DMS53 treated with DMSO at 0.1 percent for 48 hours (cell line): ENCODE measurements at regions not wholly inside any gene's neighbourhood (a gene's known extent, or its start where the extent isn't known, plus 50 kb on each side); places are given as distances from the start of the nearest gene placed in this dataset.
"Not testable (repeated sequence)": the region's sequence is repeated elsewhere in the genome, so short reads cannot be mapped to it uniquely, and the experiment has no call there.

ENCODE experiments used
- DNase-seq: peaks from one replicate; lab custom pipeline; 2025; ENCODE audit not compliant: unreplicated experiment; lab: John Stamatoyannopoulos, UW

DNA sequence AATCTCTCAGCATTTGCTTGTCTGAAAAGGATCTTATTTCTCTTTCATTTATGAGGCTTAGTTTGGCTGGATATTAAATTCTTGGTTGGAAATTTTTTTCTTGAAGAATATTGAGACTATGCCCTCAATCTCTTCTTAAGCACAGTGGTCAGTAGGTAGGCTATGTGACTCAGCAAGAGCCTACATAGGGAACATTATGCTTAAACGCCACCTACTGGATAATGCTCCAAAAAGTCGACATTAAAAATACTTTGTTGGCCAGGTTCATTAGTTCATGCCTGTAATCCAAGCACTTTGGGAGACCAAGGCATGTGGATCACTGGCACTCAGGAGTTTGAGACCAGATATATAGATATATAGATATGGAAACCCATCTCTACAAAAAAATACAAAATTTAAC lies 678.0 kb upstream of the USP24 start:
- peak; percentile 92 for DNase-seq

DNA sequence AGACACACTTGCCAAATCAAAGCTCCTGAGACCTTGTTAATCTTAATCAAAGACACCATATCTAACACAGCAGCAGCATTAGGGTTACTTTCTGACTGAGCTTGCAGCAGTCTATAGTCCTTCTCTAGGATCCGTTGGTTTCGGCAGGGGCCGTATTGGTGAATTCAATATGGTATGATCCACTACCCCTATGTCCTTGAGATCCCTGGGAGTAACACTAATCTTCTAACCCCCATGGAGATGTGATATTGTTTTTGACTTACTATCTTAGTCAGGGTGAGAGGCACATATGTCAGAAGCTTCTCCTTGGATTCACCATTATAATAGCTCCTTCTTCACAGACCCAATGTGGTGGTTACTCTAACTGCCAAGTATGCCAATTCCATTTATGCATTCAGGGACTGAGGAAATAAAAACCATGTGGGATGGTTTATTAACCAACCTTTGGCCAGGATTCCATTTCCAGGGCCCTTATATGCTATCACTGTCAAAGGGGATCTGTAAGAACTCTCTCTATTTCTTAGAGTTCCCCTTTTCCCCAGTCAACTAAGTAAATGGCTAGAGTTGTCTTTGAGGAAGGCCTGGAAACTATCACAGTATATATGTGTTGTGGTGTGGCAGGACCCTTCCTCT lies 673.6 kb upstream of the USP24 start:
- DNase-seq, result no peak

DNA sequence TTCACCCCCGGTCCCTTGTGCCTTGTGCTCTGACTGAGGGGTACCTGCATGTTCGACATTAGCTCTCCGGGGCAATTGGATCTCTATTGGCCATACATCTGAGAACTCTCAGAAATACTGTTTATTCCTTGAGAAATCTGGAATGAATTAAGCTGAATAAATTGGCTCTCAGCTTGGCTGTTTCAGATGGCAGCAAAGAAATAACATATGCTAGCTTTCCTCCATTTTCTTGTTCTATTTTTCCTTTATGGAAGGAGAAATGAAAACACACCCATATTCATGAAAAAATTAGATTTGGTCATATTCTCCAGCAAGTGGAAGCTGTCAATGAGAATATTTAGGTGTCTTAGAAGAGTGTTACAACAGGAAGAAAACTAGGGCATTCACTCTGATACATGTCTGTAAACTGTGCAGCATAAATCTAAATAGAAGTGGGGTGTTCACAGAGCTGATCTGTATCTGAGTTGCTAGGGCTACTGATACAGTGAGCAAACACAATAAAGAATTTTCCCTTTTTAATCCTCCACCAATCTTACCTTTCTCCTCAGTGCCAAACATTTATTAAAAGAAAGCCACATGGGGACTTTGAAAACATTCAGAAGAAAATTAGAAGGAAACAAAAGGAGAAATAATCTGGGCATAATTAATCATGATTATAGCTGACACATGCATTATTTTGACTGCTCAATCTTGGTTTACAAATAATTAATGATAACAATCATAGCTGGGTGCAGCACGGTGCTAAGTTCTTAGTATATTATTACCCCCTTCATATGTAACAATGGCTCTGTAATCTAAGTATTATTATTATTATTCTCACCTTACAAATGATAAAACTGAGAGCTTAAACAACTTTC lies 671.9 kb upstream of the USP24 start:
- DNase-seq, result no peak

DNA sequence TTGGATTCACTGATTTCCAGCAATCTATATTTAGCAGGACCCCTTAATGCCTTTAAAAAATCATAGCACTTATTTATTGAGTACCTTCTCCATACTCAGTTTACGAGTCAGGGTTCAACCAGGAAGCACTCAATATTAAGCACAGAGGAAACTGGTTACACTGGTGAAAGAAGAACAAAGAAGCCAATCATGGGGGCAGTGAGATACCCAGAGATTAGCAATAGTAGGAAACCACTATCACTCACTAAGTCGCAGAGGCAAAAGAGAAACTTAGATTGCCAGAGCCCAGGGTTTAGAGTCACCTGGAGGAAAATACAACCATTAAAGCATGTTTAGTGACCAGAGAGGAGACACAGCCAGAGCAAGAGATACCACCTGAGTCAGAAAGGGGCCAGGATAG lies 670.5 kb upstream of the USP24 start:
- DNase-seq, result no peak

DNA sequence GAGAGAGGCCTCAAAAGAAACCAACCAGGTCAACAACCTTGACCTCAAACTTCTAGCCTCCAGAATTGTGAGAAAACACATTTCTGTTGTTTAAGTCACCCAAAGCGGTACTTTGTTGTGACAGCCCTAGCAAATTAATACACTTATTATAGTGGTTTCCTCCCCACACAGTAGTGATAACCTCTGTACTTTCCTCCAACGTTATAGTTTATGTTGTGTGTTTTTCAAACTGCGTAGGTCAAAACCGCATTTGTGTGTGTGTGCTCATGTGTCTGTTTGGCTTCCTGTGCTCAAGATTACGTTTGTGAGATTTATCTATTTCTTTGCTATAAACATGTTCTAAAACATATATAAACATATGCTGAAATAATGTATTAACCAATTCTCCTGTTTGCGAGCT lies 667.8 kb upstream of the USP24 start:
- no peak for DNase-seq

DNA sequence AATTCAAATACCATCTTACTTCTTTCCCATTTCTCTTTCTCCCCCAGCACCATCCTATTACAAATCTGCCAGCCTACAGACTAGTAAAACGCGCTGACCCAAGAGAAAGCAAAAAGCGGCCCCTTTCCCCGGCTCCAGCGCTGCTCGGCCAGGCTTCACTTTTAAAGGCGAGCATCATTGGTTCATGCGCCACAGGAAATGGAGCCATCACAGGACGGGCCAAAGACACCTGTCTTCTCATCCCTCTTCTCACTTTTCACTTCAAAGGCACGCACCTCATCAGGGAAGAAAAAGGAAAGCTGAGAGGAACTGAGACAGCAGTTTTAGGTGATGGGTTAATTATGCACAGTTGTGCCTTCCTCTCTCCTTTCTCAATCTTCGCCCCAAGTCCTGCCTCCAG lies 664.2 kb upstream of the USP24 start:
- no peak for DNase-seq

DNA sequence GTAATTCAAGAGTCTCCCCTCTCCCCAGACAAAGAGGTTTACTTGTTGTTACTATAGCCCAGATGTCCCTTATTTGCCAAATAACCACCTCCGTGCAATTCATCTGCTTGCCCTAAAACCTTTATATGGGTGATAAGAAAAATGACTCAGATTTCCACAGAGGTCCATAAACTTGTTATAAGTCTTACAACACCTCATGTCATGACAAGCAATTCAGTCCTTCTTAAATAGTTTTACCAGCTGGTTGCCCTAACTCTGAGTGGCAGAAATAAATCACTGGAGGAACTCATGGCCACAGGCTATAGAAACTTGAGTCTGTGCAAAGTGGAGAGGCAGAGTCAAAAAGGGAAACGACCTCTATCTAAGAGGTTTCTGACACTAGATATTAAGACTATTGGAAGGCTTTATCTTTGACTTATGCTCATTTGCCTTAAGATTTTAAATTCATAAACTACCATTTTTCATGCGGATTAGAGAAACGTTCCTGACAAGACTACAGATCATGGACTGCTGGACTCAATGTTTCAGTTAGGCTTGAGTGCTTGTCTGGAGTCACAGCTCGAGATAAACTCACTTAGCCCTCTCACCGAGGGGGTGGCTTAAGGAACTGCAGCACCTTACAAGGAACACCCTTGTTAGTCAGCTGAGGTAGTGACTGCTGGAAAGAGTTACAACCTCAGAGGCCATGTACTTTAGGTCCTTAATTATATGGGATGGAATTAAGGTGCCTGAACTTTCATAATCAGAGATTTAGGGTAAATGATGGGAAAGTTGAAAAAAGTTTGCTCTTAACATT lies 662.5 kb upstream of the USP24 start:
- DNase-seq, result no peak

DNA sequence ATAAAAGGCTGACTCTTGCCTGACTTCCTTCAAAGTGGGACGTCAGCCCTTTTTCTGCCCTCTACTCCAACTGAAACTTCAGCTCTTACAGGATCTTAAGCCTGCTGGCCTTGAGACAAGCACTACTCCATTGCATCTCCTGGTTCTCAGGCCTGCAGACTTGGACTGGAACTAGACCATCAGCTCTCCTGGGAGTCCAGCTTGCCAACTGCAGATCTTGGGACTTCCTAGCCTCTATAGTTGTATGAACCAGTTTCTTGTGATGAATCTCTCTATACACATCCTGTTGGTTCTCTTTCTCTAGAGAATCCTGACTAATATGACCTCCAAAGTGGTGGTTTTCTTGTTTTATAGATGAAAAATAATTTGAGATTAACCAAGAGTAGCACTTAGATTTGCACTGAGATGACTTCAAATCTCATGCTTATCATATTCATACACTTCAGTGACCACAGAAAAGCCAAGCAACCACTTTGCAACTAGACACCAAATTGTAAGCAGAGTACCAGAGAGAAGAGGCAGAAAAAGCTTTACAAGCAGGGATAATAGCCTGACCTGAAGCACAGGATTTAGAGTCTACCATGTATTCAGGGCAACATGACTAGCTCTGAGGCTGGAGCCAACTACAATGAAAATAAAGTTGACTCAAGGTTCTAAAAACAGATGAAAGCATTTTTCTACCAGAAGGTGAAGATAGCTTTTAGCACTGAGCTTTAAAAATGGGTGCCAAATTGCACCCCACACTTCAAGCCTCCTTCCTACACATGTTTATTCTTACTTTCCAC lies 661.3 kb upstream of the USP24 start:
- no peak for DNase-seq

DNA sequence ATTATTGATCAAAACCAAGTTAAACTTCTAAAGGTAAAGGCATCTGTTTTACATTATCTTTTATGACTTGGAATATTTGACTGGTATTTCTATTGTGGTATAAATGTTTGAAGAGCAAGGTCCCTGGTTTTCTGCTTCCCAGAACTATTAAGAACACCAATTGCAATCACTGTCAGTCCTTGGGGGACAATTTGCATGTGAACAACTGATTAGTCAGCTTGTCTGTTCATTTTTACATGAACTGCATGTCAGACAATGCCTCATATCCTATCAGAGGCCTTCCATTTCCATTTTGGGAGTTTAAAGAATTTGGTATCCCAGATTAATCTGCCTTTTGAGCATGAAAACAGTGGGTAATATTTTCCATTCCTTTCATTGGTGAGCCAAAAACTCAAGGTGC lies 654.9 kb upstream of the USP24 start:
- no peak for DNase-seq

DNA sequence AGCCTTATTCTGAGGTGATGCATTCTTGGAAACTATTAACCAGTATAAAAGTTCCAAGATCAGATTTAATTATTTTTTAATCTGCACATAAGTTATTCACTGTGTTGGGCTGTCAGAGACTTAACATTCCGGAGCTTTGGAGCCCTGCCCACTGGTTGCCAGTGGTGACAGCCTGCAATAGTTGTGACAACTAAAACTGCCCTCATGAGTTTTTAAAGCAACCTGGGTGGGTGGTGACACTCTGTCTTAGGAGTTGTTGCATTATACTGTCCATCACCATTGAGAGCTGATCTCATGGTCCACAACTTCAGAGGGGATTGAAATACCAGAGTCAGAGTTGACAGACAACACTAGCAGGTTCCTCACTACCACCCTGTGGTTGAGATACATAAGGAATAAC lies 653.9 kb upstream of the USP24 start:
- DNase-seq, result peak; percentile 92

DNA sequence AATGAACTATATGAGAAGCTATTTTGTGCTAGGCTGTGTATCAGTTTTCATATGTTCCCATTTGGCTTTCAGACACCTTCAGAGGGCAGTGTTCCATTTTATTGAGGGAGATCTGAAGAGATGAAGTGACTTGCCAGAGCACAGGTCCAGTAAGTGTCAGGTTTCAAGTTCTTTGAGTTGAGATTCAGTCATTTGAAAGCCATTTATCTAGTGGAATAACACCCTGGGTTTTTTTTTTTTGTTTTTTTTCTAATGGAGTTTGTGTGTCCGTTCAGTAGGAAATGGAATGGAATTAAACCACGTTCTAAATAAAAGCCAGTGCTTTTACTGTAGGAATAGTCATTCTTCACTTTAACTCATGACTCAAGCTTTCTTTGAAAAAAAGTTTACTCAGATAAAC lies 652.9 kb upstream of the USP24 start:
- peak; percentile 94 for DNase-seq

DNA sequence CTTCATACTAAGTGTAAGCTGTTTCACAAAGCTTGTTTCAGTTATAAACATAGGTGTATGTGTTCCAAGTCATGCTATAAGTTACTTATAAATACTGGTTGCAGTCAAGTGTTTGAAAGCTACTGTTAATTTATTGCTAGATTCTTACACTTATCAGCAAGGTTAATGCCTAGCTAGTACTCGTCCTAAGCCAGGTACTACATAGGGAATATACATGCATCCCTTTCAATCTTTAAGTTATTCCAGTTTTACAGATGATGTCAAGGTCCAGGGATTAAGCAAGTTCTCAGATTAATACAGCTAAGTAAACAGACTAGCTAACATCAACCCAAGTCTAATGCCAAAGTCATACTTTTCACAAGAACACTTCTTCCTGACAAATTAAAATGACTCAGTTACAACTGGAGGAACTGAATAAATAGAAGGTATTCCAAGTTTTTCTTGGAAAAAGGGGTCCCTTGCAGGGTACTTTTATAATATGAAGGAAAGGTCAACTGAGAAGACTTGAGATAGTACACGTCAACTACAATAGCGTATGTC lies 652.2 kb upstream of the USP24 start:
- no peak for DNase-seq

DNA sequence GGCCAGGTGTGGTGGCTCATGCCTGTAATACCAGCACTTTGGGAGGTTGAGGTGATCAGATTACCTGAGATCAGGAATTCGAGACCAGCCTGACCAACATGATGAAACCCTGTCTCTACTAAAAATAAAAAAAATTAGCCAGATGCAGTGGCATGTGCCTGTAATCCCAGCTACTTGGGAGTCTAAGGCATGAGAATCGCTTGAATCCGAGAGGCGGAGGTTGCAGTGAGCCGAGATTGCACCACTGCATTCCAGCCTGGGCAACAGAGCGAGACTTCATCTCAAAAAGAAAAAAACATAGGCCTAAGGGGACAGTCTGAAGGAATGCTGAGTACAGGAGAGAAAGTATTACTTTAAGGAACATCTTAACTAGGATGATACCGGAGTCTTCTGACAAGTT lies 650.6 kb upstream of the USP24 start:
- not testable (repeated sequence) for DNase-seq

DNA sequence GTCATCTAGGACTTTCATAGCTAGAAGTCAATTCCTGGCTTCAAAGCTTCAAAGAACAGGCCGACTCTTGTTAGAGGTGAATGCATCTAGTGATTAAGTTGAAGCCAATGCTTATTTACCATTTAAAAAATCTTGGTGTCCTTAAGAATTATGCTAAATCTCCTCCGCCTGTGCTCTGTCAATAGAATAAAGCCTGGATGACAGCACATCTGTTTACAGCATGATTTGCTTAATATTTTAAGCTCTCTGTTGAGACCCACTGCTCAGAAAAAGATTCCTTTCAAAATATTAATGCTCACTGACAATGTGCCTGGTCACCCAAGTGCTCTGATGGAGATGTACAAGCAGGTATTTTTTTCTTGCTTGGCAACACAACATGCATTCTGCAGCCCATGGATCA lies 649.1 kb upstream of the USP24 start:
- no peak for DNase-seq

DNA sequence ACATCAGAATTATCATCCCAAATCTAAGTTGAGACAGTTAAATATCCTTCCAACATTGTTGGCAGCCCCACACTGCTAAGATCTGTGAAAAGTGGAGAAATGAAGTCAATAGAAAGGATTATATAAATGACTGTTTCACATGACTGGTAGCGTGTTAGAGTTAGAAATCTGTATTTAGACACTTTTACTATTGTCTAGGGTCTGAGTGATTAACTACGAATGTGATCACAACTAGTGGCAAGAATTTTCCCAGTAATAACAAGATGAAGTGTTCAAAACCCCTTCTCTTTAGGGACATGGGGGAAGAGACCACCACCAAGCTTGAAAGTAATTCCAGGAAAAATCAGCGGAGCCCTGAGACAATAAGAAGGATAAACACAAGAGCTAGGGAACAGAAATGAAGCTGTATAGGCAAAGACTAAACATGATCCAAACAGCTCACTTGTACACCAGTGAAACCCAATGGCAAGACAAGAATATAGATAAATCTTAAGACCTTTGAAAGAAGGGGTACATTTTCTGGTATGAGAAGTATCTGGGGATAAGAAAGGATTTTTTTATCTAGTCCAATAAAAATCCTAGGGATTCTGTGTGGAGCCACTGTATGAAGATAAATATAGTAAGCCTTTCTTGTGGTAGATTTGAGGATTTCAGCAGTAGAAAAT lies 646.6 kb upstream of the USP24 start:
- DNase-seq, result no peak

DNA sequence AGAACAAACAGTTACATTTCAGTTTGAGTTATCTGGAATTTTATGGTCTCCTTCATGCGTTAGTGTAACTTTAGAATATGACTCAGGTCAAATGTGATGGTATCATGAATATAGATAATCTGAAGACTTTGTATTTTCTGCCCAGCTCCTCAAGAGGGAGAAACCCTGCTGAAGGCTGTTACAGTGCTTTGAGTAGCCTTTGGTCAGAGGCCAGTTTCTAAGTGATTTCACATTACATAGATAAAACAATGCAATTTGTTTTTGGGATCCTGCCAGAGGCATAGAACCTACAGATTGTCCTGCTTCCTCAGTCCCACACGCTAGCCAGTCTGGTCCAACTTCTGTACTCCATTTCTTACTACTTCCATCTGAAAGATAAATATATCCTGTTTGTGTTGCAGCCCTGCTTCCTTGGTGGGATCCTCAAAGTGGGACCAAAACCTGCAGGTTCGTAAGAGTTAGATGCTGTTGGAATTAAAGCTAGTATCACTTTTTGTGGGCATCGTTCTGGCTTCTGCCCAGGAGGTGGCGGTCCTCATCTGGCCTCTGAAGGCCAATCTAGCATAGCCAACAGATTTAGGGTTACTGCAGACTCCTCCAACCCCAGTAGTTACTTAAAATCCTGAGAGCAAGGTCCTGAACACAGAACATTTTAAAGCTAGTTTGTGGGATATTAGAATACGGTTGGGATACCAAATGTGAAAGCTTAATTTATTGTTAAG lies 645.8 kb upstream of the USP24 start:
- no peak for DNase-seq

DNA sequence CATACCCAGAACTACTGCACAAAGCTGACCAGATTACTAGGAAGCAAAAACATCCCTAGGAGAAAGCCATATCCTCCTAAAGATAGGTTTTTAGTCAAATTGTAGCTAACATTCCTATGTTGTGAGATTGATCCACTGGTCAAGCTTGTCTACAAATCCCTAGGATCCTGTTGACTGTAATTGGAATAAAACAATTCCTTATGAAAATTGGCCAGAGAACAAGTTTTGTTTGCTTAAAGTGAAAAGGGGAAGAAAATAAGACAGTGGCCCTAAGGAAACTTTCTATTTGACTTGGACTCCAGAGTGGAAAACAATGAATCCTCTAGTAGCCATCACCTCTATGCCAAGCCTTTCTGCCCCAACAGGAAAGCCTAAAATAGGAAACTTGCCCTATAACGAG lies 645.2 kb upstream of the USP24 start:
- no peak for DNase-seq

DNA sequence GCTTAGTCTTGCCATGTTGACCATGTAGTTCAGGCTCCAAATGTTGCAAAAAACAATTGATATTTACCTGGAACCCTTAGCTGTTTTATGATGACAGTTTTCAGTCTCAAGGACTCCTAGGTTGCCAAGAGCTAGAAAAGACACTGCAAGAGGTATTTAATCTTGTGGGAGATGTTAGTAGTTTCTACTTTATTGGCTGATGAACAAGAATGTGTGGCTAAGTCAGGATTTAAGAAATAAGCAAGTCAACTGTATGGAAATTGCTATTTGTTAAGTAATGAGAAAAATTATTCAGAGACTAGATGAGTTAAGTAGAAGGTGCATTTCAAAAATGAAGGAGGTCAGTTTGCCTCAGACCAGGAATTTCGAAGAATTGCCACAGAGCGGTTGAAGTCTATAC lies 639.7 kb upstream of the USP24 start:
- no peak for DNase-seq

DNA sequence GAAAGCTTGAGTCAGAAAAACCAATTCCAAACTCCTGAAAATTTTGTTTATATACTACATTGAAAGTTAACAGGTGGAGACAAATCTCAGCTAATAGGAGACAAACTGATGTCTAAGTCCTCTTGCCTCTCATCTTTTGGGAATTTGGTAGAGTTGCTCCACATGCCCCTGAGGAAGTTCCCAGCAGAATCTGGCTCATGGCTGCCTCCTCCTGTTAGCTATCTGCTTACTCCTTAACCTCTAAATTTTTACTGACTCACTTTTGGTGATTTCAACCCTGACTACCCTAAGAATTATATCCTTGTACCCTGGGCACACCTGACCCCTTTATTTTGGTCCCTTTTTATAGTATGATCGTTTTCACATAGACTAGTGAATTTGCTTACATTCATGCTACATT lies 633.7 kb upstream of the USP24 start:
- peak; percentile 17 for DNase-seq

DNA sequence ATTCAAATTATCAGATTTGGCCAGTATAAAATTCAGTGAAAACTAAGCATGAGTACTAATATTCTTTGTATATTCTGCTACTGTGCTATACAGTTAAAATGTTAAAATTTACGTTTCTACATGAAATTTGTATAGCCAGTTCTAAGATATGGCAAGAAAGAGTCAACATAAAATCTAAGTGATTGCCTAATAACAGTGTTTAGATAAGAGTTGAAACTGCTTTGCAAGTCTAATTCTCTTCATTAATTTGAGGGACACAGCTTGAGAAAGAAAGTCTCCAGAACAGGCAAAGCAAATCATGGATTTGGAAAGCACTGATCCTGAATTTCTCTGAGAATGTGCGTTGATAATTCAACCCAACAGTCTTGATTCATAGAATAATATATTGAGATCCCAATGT lies 630.9 kb upstream of the USP24 start:
- no peak for DNase-seq
